HUES48 (cell line): ENCODE measurements at regions not wholly inside any gene's neighbourhood (a gene's known extent, or its start where the extent isn't known, plus 50 kb on each side); places are given as distances from the start of the nearest gene placed in this dataset.

Experiments used
- H3K27ac ChIP-seq: one replicate; pipeline ENCODE4 v1.7.0; 2013; ENCODE audit warnings: low read depth, low read length, inconsistent platforms
- H3K27me3 ChIP-seq: 2 replicates; pipeline ENCODE4 v1.6.1; 2013; ENCODE audit warnings: mild to moderate bottlenecking, low read length; ENCODE audit not compliant: control insufficient read depth, insufficient read depth
- H3K36me3 ChIP-seq: 2 replicates; pipeline ENCODE4 v1.6.1; 2013; ENCODE audit warnings: low read length; ENCODE audit not compliant: control insufficient read depth, insufficient read depth
- H3K4me1 ChIP-seq: 2 replicates; pipeline ENCODE4 v1.6.1; 2013; ENCODE audit warnings: mild to moderate bottlenecking, low read length; ENCODE audit not compliant: control insufficient read depth, insufficient read depth
- H3K4me3 ChIP-seq: 2 replicates; pipeline ENCODE4 v1.5.1; 2013; ENCODE audit warnings: mild to moderate bottlenecking, low read depth, low read length
- H3K9ac ChIP-seq: 2 replicates; pipeline ENCODE4 v1.6.1; 2013; ENCODE audit warnings: mild to moderate bottlenecking, low read depth, low read length, moderate library complexity
- H3K9me3 ChIP-seq: 2 replicates; pipeline ENCODE4 v1.6.1; 2013; ENCODE audit warnings: low read length; ENCODE audit not compliant: control insufficient read depth, insufficient read depth

GRCh38 chr19:53696951-53697350, 65.2 kb downstream of the DPRX start:
- Histone ChIP-seq H3K4me3 (no peak overlapping the region), H3K9me3 (peaks cover 43% of the 10 kb centered on the region), H3K27me3 (no peaks in the 10 kb centered on the region), H3K36me3 (peaks cover 65% of the 10 kb centered on the region), H3K27ac (no peak overlapping the region), H3K4me1 (no peaks in the 10 kb centered on the region), H3K9ac (no peak overlapping the region)

- H3K36me3 ChIP-seq, result peaks cover 41% of the 10 kb centered on the region
- no peak overlapping the region for H3K9ac ChIP-seq
- H3K27ac ChIP-seq, result no peak overlapping the region
- peaks cover 2% of the 10 kb centered on the region; the same call in 1 of the 2 replicates for H3K9me3 ChIP-seq
- no peak overlapping the region for H3K4me3 ChIP-seq
- 0 out of 2 replicates have a peak, but pooled peaks cover under 1% of the 10 kb centered on the region for H3K4me1 ChIP-seq
- no peaks in the 10 kb centered on the region for H3K27me3 ChIP-seq
Observed at GRCh38 chr19:53703361-53703760, 71.6 kb downstream of the DPRX start.

- no peak overlapping the region for H3K27ac ChIP-seq
- no peaks in the 10 kb centered on the region for H3K27me3 ChIP-seq
- H3K9ac ChIP-seq, result no peak overlapping the region
- no peak overlapping the region for H3K4me3 ChIP-seq
- H3K4me1 ChIP-seq, result peaks cover 5% of the 10 kb centered on the region; the same call in 1 of the 2 replicates
- H3K36me3 ChIP-seq, result peaks cover 43% of the 10 kb centered on the region
- H3K9me3 ChIP-seq, result no peaks in the 10 kb centered on the region
Observed at GRCh38 chr19:53704011-53704410, 72.2 kb downstream of the DPRX start.

DNA sequence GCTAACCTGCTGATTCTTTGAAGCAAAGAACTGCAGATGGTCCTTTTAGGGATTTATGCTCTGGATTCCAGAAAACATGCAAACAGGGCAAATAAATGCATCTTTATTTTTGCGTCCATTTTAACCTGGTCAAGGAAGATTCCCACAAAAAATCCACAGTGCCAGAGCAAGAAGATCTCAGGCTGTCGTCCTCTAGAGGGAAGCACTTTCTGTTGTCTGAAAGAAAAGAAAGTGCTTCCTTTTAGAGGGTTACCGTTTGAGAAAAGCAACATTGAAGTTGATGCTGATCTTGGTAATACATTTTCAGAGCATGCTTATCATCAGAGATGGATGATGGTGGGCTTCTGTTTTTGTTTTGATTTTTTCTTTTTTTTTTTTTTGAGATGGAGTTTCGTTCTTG, 75.5 kb downstream of the DPRX start:
- Histone ChIP-seq H3K27ac (no peak overlapping the region), H3K9me3 (no peaks in the 10 kb centered on the region)

DNA sequence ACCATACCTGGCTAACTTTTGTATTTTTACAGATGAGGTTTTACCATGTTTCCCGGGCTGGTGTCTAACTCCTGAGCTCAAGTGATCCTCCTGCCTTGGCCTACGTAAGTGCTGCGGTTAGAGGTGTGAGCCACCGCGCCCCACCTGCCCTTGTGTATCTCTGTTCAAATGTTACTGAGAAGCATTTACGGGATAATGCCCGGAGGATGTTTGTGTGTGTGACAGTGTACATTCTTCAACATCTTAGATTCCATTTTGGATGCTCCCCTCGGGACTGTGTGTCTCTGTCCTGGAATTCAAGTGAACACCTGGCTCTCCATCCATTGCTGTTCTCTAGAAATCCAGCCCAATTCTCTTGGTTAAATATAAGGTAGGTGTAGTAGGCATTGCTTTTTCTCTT, 93.7 kb downstream of the NLRP12 start:
- no peaks in the 10 kb centered on the region for H3K27me3 ChIP-seq
- no peak overlapping the region for H3K27ac ChIP-seq
- H3K4me3 ChIP-seq, result no peak overlapping the region
- no peaks in the 10 kb centered on the region for H3K4me1 ChIP-seq
- H3K9me3 ChIP-seq, result no peaks in the 10 kb centered on the region
- no peaks in the 10 kb centered on the region for H3K36me3 ChIP-seq
- no peak overlapping the region for H3K9ac ChIP-seq

More for the DNA sequence above, 75.5 kb downstream of the DPRX start:
- Histone ChIP-seq H3K9ac (no peak overlapping the region), H3K4me3 (no peak overlapping the region), H3K4me1 (peaks cover 5% of the 10 kb centered on the region; the same call in 1 of the 2 replicates), H3K27me3 (no peaks in the 10 kb centered on the region), H3K36me3 (peaks cover 51% of the 10 kb centered on the region)
